HepG2 (cell line): ENCODE measurements at regions not wholly inside any gene's neighbourhood (a gene's known extent, or its start where the extent isn't known, plus 50 kb on each side); places are given as distances from the start of the nearest gene placed in this dataset.

Source experiments
- ATAC-seq: fragments of 200-7000 bp; cut with Tn5 transposase; 3 replicates; pipeline ENCODE4 v1.9.1; 2020; ENCODE audit warnings: mild to moderate bottlenecking, moderate library complexity
- BruUV-seq: library from RNA; stranded (reverse); fragments of 400-500 nt; replicated peaks from 2 replicates; lab custom pipeline; 2021; lab: Mats Ljungman, UMichigan
- CTCF ChIA-PET: fragments of 300-600 bp; formaldehyde crosslinking; extraction: SDS; loops from one replicate; lab custom pipeline; 2021; ENCODE audit warnings: low total read pairs, inconsistent platforms, low intra/inter-chr PET ratio; lab: Yijun Ruan, JAX
- POLR2A ChIA-PET: fragments of 350-600 bp; sonication (Branson Sonifier 250); formaldehyde crosslinking; loops from one replicate; lab custom pipeline; 2020; ENCODE audit warnings: antibody characterized with exemption, inconsistent platforms; lab: Yijun Ruan, JAX
- DNase-seq: peaks from one replicate; pipeline ENCODE4 v3.0.0-alpha.2; 2015; ENCODE audit warnings: low spot score
- FAIRE-seq: peaks from 3 replicates; lab custom pipeline; 2011; peaks lifted over from hg19 to GRCh38; lab: Jason Lieb, UNC
- H2AFZ ChIP-seq: one replicate; pipeline ENCODE4 v1.6.1; 2011; ENCODE audit warnings: low read length, inconsistent platforms
- H3K27ac ChIP-seq: fragments of 300-600 bp; 3 replicates; pipeline ENCODE4 v1.8.0; 2011; ENCODE audit warnings: mixed run types, mild to moderate bottlenecking, mixed read lengths, low read length, inconsistent platforms; ENCODE audit not compliant: insufficient read depth; ENCODE audit errors: extremely low read length
- H3K27me3 ChIP-seq, 2 experiments: fragments of 200-600 bp in 1 of 2; 2 replicates in 1 of 2; 3 replicates in 1 of 2; pipeline versions ENCODE4 v1.6.0 to v1.8.0; 2011; ENCODE audit warnings: low read length in 2 of 2, mild to moderate bottlenecking in 2 of 2, moderate library complexity in 2 of 2, inconsistent platforms in 1 of 2; ENCODE audit not compliant: insufficient read depth in 2 of 2, control insufficient read depth in 1 of 2
- H3K36me3 ChIP-seq, 2 experiments: fragments of 200-600 bp in 1 of 2; replicated peaks in 1 of 2; 2 replicates in 1 of 2; 3 replicates in 1 of 2; pipeline versions ENCODE4 v1.5.1 to v1.8.0; 2011; ENCODE audit warnings: low read length in 2 of 2, inconsistent platforms in 1 of 2; ENCODE audit not compliant: insufficient read depth in 2 of 2, control insufficient read depth in 1 of 2
- H3K4me1 ChIP-seq: 2 replicates; pipeline ENCODE4 v1.5.1; 2012; ENCODE audit warnings: low read length, inconsistent platforms; ENCODE audit not compliant: insufficient read depth
- H3K4me2 ChIP-seq: 2 replicates; pipeline ENCODE4 v1.6.0; 2011; ENCODE audit warnings: low read depth, low read length, inconsistent platforms
- H3K4me3 ChIP-seq, 3 experiments: fragments of 200-600 bp in 1 of 3; sonication (generic), shearing (Covaris generic) in 1 of 3; replicated peaks in 1 of 3; 2 replicates each; pipeline ENCODE4 v1.5.1; 2011 to 2016; ENCODE audit warnings: low read length in 3 of 3, inconsistent platforms in 2 of 3, low read depth in 2 of 3, mild to moderate bottlenecking in 2 of 3, control low read depth in 1 of 3, mixed read lengths in 1 of 3; ENCODE audit not compliant: insufficient read depth in 1 of 3
- H3K79me2 ChIP-seq: one replicate; pipeline ENCODE4 v1.6.1; 2011; ENCODE audit warnings: low read length, inconsistent platforms; ENCODE audit not compliant: insufficient read depth
- H3K9ac ChIP-seq: 2 replicates; pipeline ENCODE4 v1.6.0; 2011; ENCODE audit warnings: mild to moderate bottlenecking, low read depth, low read length, inconsistent platforms; ENCODE audit not compliant: insufficient read depth
- H3K9me3 ChIP-seq: 2 replicates; pipeline ENCODE4 v1.5.1; 2012; ENCODE audit warnings: mild to moderate bottlenecking, low read length
- H4K20me1 ChIP-seq: 2 replicates; pipeline ENCODE4 v1.6.0; 2011; ENCODE audit warnings: inconsistent platforms, mild to moderate bottlenecking, low read length, moderate library complexity; ENCODE audit not compliant: insufficient read depth
- FOXK1 ChIP-seq: sonication (generic); formaldehyde crosslinking; IDR thresholded peaks from 2 replicates; pipeline ENCODE4 v1.4.0; 2020; ENCODE audit warnings: low read depth, missing genetic modification reagents, borderline replicate concordance
- KAT7 ChIP-seq: IDR thresholded peaks from 2 replicates; pipeline ENCODE4 v1.6.1; 2018; ENCODE audit warnings: borderline replicate concordance, missing compliant biosample characterization
- PRDM10 ChIP-seq: sonication (generic); formaldehyde crosslinking; IDR thresholded peaks from 2 replicates; pipeline ENCODE4 v1.4.0; 2020; ENCODE audit warnings: low read depth, missing genetic modification reagents
- TFAP4 ChIP-seq: sonication (generic); IDR thresholded peaks from 2 replicates; pipeline ENCODE4 v1.6.1; 2016; ENCODE audit warnings: low read depth, borderline replicate concordance
- TFDP1 ChIP-seq: IDR thresholded peaks from 2 replicates; pipeline ENCODE4 v1.6.1; 2016; ENCODE audit warnings: missing compliant biosample characterization, missing genetic modification reagents, borderline replicate concordance
- ZFP41 ChIP-seq: sonication (generic); formaldehyde crosslinking; IDR thresholded peaks from 2 replicates; pipeline ENCODE4 v1.4.0; 2020; ENCODE audit warnings: mild to moderate bottlenecking, missing genetic modification reagents, borderline replicate concordance
- ZNF343 ChIP-seq: sonication (generic); formaldehyde crosslinking; IDR thresholded peaks from 2 replicates; pipeline ENCODE4 v1.4.0; 2020; ENCODE audit warnings: mild to moderate bottlenecking, missing genetic modification reagents
- ZNF615 ChIP-seq: sonication (generic); formaldehyde crosslinking; IDR thresholded peaks from 2 replicates; pipeline ENCODE4 v1.5.0; 2020; ENCODE audit warnings: mild to moderate bottlenecking, missing genetic modification reagents, borderline replicate concordance
- WGBS: methylation state at CpG from one replicate; pipeline ENCODE4 v1.1.6; 2017; ENCODE audit warnings: low lambda C conversion rate; 5-methylcytosine and 5-hydroxymethylcytosine counted together
- in situ Hi-C: cut with HindIII; loops from 2 replicates; pipeline ENCODE4 v1.10.0; 2017; ENCODE audit warnings: low pct_unique_long_range_greater_than_20kb; ENCODE audit not compliant: extremely low pct_ligation_motif_present
- intact Hi-C: fragments of 100-400 bp; cut with micrococcal nuclease; formaldehyde crosslinking; loops from one replicate; pipeline ENCODE4 v1.10.0; 2022; ENCODE audit not compliant: unreplicated experiment

- no peaks in the 10 kb centered on the region for H3K79me2 ChIP-seq
- no peaks in the 10 kb centered on the region for H4K20me1 ChIP-seq
- H3K36me3 ChIP-seq: no peaks in the 10 kb centered on the region
- FAIRE-seq (no peak), ATAC-seq (no peak), DNase-seq (no peak)
- no peak overlapping the region for H3K27ac ChIP-seq
- H2AFZ ChIP-seq: no peak overlapping the region
- H3K9me3 ChIP-seq: no peaks in the 10 kb centered on the region
- no peak overlapping the region for H3K4me2 ChIP-seq
- ChIA-PET POLR2A (no interaction called here), CTCF (no interaction called here)
- H3K27me3 ChIP-seq: no peaks in the 10 kb centered on the region
- in situ Hi-C loops: no loop called here
- H3K9ac ChIP-seq: no peak overlapping the region
- TF ChIP-seq TFDP1: no peak
- H3K4me3 ChIP-seq: no peak overlapping the region
- intact Hi-C loops: no loop called here
- WGBS: 46% methylated on average over 9 of the region's 9 CpGs
- no TSS peak for BruUV-seq
- H3K4me1 ChIP-seq: no peaks in the 10 kb centered on the region
Observed at GRCh38 chr13:106108346-106108745, 427.1 kb downstream of the EFNB2 start.

- no peak overlapping the region for H3K27ac ChIP-seq
- no peak for ATAC-seq
- H3K9ac ChIP-seq: no peak overlapping the region
- WGBS: 21% methylated on average over 6 of the region's 7 CpGs
- H3K9me3 ChIP-seq: no peaks in the 10 kb centered on the region
- no peak overlapping the region for H3K4me3 ChIP-seq
- no peak for DNase-seq
- H3K79me2 ChIP-seq: no peaks in the 10 kb centered on the region
- FAIRE-seq: no peak
- in situ Hi-C loops (no loop called here), intact Hi-C loops (no loop called here)
- H3K27me3 ChIP-seq: no peaks in the 10 kb centered on the region
- no peaks in the 10 kb centered on the region for H3K4me1 ChIP-seq
- no peak overlapping the region for H2AFZ ChIP-seq
- BruUV-seq: no TSS peak
- H4K20me1 ChIP-seq: no peaks in the 10 kb centered on the region
- POLR2A ChIA-PET: no interaction called here
- no peaks in the 10 kb centered on the region for H3K36me3 ChIP-seq
- CTCF ChIA-PET: no interaction called here
- no peak overlapping the region for H3K4me2 ChIP-seq
- TF ChIP-seq TFAP4 (no peak), ZNF615 (CRISPR knock-in tag) (no peak), FOXK1 (CRISPR knock-in tag) (no peak), ZNF343 (CRISPR knock-in tag) (no peak), PRDM10 (CRISPR knock-in tag) (no peak), ZFP41 (CRISPR knock-in tag) (no peak), KAT7 (CRISPR knock-in tag) (no peak)
Observed at GRCh38 chr13:106107061-106107460, 428.4 kb downstream of the EFNB2 start.
